Hepatocyte (in vitro differentiated cells): ENCODE measurements at regions not wholly inside any gene's neighbourhood (a gene's known extent, or its start where the extent isn't known, plus 50 kb on each side); places are given as distances from the start of the nearest gene placed in this dataset.

Source experiments
- CTCF ChIP-seq: fragments of 200-600 bp; sonication (generic); IDR thresholded peaks from 2 replicates; pipeline ENCODE4 v1.5.1; 2016; ENCODE audit warnings: antibody characterized with exemption, mild to moderate bottlenecking; ENCODE audit not compliant: poor library complexity
- EZH2 ChIP-seq: fragments of 200-600 bp; sonication (generic); IDR thresholded peaks from 2 replicates; pipeline ENCODE4 v1.6.1; 2016; ENCODE audit warnings: antibody characterized with exemption, mild to moderate bottlenecking, borderline replicate concordance

- no peak for TF ChIP-seq CTCF
- no peak for TF ChIP-seq EZH2
Measured at GRCh38 chr1:74895411-74895810, 162.5 kb downstream of the TYW3 start.
